Activated CD8-positive, alpha-beta memory T cell treated with anti-CD3 and anti-CD28 coated beads for 1 hour (primary cell): ENCODE measurements at regions not wholly inside any gene's neighbourhood (a gene's known extent, or its start where the extent isn't known, plus 50 kb on each side); places are given as distances from the start of the nearest gene placed in this dataset.

ENCODE experiments used
- DNase-seq, 2 donors: peaks; one replicate each; pipeline ENCODE4 v3.0.0-alpha.2; 2020; ENCODE audit warnings: low read depth in 1 of 2; ENCODE audit errors: extremely low read depth in 1 of 2

DNA sequence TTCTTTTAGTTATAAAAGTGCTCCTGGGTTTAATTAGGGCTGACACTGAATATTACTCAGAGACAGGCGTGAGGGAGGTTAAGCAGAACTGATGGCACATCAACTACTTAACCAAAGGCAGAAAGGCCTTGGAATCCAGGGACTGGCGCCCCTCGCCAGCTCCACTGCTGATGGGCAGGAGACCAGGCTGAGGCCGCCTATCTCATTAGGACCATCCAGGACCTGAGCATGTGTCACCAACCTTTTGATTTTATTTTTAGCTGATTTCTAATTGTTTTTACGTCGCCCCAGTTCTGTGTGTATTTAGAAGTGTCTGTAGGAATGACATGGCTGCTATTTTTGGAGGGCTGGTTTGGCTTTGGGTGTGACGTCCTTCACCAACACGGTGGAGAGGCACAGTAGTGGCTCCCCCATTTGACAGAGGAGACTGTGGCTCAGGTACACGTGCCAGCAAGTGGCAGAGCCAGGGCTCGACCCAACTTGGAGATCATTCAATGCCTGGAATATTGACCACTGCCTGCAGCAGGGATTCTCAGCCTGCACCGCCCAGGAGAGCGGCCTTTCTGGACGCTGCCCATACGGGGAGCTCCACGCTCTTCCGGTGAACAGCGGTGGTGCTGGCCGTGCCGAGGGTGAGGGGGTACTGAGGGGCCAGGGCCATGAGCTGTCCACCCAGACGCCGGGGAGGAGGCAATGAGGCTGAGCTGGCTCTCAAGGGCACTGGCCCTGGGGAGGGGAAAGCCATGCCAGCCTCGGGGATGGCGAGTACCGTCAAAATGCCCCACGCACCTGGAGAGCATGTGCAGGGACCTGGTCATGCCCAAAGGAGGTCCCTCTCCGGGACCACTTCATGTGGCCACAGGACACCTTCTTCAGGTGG, 205.7 kb downstream of the ASB1 start:
- no peak for DNase-seq

DNA sequence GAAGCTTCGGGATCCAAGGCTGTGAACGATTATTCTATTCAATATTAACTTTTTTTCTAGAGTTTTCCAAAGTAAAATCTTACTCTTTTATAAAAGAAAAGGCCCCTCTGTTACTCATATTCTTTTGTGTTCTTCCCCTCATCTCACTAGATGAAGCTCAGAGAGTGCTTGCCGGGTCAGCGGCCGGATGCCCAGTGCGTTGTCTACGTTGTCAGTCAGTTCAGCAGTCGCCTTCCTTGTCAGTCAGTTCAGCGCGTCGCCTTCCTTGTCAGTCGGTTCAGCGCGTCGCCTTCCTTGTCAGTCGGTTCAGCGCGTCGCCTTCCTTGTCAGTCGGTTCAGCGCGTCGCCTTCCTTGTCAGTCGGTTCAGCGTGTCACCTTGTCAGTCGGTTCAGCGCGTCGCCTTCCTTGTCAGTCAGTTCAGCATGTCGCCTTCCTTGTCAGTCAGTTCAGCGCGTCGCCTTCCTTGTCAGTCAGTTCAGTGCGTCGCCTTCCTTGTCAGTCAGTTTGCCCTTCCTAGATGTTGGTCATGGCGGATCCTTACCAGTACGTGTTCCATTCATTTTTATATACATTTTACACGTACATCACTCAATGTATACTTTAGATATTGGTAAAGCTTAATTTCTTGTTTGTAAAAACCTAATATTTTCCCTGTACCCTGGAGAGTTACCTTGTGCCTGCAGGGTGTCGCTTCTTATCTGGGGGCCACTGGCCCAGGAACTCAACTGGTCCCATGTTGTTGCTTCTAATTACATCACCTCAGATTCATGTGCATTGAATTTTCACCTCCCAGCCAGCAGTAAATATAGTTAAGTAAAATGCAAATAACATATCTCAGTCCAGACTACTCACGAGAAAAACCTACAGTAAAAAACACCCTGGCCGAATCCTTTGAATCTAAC, 206.9 kb downstream of the ASB1 start:
- no peak for DNase-seq

DNA sequence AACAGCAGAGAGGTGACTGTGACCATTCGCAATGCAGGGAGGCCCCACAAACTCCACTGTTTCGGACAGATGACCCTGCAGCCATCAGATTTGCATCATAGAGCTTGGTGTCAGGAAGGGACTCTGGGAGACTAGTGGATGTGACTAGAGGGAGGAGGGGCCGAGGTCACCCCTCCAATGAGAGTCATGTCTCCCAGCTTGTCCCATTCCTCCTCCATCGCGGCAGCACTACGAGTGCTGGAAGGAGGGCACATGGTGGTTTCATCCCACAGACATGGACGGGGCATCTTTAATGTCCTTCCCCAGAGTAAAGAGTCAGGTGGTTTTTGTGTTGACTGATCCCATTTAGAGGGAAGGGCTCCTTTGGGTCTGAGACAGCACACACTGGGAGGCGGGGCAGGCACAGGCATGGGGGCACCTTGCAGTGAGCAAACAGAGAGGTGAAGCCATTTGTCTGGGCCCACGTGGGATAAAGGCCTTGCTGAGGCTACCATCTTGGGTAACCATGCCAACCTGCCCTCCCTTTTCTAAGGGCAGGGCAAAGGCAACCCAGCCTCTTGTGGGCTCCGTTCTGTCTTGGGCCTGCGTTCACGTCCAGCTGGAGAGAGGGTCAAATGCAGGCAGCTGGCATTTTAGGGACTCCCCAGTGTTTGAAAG, 208.1 kb downstream of the ASB1 start:
- no peak for DNase-seq

DNA sequence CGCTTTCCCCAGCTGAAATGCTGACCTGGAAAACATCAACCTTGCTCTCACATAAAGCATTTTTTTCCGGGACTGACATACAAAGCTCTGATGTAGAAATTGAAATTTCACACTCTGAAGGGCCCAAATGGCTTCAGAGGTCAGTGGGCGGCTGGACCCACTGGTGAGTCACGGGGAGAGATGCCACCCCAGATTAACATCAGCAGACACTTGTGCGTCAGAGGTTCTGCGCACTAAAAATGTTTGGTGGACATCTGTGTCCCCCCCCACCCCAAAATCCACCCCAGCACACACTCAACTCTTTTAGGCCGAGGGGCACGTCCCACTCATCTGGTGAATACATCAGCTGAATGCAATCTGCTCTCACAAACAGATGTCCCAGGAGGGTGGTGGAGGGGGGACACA, 208.9 kb downstream of the ASB1 start:
- DNase-seq: no peak

DNA sequence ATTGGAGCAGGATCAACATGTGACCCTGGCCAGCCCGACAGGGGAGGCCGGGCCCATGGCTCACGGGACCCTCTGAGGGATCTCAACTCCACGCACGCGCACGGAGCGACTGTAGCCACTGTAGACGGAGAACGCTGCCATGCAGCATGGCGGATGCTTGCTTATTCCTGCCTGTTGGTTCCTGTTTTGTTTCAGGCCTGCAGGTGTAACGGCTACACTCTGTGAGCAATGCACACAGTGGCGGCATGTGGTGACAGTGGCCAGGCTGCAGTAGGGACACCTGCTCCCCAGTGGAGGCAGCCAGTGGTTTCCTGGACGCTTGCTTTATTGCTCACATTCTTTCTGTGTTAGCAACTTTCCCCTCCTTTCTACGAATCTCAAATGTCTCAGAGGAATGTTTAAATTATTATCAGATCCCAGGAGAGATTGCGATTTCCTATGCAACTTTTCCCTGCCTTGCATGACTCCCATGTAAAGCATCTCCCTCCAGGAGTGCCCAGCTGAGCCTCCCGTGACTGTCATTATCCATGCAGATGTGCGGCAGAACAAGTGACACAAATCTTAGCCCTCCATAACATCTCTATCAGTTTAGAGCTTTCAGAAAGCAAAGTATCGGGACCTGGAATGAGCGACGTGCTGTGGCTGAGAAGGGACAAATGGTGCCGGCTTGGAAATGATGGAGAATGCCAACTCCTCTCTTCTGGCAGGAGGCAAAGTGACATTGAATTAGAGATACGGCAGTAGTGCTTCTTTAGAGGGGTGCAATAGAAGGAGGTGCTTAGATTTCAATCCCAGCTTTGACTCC, 209.7 kb downstream of the ASB1 start:
- no peak for DNase-seq

DNA sequence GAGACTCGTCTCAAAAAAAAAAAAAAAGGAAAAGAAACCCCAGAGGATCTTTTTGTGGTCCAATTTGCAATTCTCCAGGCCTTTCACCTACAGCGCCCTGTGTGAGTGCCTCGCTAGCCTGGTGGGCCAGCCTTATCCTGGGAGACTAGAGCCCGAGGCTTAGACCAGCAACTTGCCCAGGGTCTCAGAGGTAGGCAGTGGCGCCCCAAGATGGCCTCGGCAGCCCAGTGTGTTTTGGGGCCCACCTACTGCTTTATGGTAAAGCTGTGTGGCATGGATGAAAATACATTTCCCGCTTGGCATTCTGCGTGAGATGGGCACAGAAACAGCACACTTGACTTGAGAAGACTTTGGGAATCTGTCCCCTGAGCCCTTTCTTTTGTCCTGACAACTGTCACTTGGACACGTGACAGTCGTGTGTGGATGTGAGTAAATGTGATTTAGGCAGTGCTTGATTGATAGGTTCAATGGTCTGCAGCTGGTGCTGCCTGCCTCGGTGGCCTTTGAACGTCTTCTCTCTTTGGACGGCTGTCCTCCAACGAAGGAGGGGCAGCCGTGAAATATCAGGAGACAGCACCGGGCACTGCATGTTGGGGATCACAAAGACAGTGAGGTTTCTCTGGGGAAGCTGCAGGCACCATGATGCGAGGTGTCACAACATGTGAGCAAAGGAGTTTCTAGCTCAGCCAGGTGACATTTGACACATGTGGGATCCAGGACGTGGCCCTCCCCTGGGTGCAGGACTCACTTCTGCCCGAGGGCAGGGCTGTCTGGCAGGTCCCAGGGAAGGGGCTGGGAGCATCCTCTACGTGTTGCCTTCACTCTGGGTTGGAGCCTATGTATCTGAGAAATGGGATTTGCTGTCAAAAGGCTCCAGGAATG, 209.5 kb upstream of the TWIST2 start:
- no peak for DNase-seq

DNA sequence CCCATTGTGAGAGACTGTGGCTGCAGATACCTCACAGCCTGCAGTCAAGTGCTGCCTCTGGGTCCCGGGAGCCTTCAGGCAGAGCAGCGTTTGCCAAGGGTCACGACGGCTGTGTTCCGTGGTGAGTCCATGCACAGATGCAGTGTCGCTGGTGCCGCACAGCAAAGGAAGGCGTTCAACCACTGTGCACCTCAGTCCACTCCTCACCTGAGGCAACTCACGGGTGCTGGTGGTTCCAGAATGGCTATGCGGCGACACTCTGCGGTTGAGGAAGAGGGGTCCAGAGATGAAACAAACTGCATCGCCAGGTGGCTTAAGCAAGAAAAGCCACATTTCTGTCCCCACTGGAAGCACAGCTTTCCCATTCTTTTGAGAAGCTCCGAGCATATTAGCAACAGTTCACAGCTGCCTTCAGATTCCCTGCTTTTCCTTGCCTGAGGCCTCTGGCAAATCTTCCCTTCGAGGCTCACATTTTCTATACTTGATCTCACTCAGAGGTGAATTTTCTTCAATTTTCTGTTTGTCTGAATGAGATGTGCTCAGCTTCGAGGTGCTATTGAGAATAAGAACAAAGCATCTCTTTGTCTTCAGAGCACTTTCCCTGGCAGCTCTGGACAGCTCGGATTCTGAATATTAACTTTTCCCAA, 208.8 kb upstream of the TWIST2 start:
- DNase-seq: no peak

DNA sequence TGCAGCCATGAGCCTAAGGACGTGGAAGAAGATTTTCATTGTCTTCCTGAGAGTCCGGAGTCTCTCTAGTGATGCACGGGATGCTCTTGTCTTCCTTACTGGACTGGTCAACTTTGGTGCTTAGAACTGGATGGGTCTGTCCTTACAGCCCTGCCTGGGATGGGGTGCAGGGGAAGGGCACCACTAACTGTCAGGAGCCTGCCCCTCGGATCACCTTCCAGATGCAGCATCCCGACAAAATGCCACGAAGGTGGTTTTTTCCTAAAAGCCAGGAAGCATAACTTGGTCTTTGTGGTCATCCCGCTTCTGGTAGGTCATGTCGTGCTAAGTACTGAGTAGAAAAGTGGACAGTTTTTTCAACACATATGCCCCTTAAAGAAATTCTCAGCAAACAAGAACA, 207.4 kb upstream of the TWIST2 start:
- no peak for DNase-seq

DNA sequence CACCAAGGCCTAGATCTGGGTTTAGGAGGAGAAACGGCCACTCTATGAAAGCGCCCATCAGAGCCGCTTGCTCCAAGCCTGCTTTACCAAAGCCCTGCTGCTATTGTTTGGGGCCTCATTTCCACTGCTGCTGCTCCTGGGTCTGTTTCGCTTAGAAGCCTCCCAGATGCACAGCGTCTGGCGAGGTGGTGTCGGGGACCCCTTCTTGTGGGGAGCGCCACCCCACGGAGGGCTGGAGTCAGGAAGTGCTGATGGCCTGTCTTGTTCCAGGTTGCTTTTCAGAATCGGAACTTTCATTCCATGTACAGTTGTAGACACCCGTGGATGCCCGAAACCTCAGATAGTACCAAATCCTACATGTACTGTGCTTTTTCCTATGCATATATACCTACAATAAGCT, 204.9 kb upstream of the TWIST2 start:
- no peak for DNase-seq

DNA sequence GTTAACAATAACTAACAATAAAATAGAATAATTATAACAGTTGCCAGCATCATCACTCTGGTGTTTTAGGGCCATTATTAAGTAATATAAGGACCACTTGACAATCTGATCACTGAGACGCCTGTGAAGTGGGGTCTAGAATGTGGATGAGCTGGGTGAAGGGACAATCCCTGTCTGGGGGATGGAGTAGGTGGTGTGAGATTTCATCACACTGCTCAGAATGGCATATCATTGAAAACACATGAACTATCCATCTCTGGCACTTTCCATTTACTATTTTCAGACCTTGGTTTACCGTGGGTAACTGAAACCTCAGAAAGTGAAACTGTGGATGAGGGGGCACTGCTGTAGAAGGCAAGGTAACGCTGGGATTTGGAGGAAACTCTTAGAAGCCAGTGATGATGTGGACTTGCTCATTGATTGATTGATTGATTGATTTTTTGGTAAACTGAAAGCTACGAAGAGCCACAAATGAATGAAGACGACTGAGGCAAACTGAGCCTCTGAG, 204.4 kb upstream of the TWIST2 start:
- DNase-seq: no peak

DNA sequence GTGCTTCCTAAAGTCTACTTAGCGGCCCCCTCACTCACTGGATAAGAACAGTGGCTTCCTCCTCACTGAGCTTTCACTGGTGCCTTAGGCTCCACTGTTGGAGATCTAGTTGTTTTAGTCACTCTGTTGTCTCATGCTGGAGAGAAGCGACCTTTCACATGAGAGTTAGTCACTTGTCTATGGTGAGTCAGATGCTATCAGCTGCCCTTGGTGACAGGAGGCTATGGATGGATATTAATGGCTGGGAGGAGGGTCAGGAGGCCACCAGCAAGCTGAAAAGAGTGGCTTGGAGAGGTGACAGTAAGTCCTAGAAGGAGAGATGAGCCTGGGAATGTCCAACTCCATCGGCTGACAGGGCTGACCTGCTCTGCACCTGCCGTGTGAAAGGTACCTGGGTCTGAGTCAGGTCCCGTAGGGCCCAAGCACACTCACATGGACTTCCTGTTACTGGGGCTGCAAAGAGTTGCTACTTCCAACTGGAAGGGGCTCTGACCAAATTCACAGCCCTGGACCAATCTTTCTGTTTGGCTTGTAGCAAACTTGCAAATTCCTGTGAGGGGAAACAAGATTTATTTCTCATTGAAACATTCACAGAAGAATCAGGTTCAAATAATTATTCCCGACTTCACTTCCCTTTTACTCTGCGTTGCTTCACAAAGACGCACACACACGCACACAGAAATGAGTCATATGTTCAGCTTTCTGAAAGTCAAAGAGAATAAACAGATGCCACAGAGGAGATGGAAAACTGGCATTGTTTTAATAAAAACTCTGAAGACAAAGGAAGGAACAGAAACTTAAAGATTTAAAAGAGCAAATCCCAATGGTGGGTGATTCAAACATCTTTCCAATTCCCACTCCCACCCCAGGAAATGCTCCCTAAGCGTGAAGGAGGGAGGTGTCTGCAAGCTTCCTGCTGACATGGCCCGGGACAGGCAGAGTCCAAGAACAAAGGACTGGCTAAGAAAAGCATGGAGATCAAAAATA, 203.5 kb upstream of the TWIST2 start:
- DNase-seq: no peak

DNA sequence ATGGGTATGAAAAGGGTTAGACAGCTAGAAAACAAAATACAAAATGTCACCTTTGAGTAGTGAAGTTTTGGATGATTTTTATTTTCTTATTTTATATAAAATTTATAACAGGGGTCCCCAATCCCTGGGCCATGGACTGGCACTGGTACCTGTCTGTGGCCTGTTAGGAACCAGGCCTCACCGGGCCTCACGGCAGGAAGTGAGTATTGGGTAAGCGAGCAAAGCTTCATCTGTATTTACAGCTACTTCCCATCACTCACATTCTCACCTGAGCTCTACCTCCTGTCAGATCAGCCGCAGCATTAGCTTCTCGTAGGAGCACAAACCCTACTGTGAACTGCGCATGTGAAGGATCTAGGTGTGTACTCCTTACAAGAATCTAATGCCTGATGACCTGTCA, 202.8 kb upstream of the TWIST2 start:
- DNase-seq: no peak

DNA sequence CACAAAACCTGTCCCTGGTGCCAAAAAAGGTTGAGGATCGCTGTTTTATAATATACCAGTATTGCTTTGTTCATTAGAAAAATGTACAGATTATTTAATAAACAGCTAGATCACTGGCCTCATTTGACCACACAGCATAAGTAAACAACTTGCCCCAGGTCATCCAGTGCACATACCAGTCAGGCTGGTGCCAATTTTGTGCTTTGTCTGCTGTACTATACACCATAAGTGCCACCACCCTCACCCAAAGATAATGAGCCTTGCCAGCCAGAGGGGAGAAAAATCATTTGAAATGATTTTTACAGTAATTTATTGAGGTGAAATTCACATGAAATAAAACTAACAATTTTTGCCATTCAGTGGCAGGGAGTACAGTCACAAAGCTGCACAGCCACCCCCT, 202.2 kb upstream of the TWIST2 start:
- DNase-seq: no peak

DNA sequence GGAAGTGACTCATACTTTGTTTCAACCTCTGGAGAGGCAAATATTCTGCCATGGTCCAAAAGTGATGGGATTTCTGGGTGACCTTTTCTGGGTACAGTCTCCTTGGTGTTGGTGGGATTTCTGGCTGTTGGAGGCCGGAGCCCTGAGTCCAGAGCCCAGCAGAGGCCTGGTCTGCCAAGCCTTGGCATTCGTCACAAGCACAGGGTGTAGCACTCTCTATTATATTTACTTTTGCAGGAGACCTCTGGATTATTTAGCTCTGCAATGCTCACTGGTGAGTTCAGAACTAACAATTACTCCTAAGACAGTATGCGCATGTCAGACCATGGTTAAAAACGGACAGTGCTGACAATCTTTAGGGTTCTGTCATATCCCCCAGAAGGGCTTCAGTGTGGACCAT, 201.6 kb upstream of the TWIST2 start:
- DNase-seq: no peak

DNA sequence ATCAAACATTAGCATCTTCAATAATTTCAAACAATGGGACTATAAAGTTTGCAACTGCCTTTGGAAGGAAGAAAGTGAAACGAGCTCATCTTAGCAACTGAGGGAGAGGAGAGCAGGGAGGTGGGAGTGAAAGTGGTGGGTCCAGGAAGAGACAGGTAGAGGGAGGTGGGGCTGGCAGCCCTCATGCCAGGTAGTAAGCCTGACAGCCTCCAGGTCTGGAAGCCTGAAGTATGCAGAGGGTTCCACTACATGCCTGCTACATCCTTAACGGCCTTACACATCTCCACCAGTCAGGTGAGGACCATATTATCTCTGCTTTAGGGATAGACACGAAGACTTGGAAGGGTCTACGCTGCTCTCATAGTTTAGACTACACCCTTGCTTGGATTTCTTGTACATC, 201.1 kb upstream of the TWIST2 start:
- DNase-seq: no peak

DNA sequence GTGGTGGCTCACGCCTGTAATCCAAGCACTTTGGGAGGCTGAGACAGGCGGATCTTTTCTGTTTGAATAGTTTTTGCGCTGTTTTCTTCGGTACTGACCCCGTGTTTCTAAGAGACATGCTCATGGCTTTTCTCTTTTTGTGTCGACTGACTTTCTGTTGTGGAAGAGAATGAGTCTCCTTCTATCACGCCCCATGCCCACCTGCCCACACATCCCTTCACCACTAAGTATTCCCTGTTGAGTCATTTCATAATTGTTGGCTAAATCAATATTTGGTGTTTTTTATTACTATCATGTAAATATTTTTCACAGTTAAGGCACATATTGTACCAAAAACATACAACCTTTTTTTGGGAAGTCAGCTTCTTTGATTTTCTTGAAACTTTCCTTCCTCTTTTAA, 198.8 kb upstream of the TWIST2 start:
- no peak for DNase-seq

DNA sequence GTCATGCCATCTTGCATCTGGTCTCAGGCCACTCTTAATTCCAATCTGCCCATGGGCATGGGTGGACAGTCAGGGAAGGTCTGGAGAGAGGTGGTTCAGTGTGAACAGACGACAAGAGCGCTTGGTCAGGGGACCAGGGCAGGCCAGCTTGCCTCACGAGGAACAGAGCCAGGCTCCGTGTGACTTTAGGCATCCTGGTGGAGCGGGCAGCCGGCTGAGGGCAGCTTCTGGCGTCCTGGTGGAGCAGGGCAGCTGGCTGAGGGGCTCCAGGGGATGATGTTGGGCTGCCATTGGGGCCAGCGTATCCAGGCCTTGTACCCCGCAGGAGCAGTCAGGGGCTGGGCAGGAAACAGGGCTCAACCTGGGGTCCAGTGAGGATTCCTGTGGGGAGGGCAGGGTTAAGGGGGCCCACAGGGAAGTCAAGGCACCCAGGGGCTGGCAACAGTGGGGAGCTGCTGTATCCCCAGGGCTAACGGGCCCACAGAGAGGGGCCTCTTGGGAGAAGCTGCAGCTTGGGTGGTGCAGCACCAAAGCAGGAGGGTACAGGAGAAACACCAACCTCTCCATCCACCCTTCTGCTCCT, 197.9 kb upstream of the TWIST2 start:
- DNase-seq: no peak
